Osteocyte (in vitro differentiated cells): ENCODE measurements at regions not wholly inside any gene's neighbourhood (a gene's known extent, or its start where the extent isn't known, plus 50 kb on each side); places are given as distances from the start of the nearest gene placed in this dataset.

ENCODE experiments used
- DNase-seq: peaks from one replicate; pipeline ENCODE4 v3.0.0; 2021; ENCODE audit warnings: mixed read lengths; ENCODE audit not compliant: unreplicated experiment; ENCODE audit errors: extremely low spot score
- H3K27ac Mint-ChIP-seq: one replicate; pipeline ENCODE4 v1.8.0; 2021; ENCODE audit warnings: mild to moderate bottlenecking, mixed read lengths; ENCODE audit not compliant: unreplicated experiment
- H3K27me3 Mint-ChIP-seq: one replicate; pipeline ENCODE4 v1.8.0; 2021; ENCODE audit warnings: mixed read lengths; ENCODE audit not compliant: unreplicated experiment
- H3K36me3 Mint-ChIP-seq: one replicate; pipeline ENCODE4 v1.8.0; 2021; ENCODE audit warnings: mixed read lengths; ENCODE audit not compliant: unreplicated experiment
- H3K4me1 Mint-ChIP-seq: one replicate; pipeline ENCODE4 v1.8.0; 2021; ENCODE audit warnings: mixed read lengths; ENCODE audit not compliant: unreplicated experiment
- H3K4me3 Mint-ChIP-seq: one replicate; pipeline ENCODE4 v1.8.0; 2021; ENCODE audit warnings: mild to moderate bottlenecking, moderate library complexity, mixed read lengths; ENCODE audit not compliant: unreplicated experiment
- H3K9me3 Mint-ChIP-seq: one replicate; pipeline ENCODE4 v1.8.0; 2021; ENCODE audit warnings: mixed read lengths; ENCODE audit not compliant: unreplicated experiment
- TF ChIP-seq, protein P1 (sequence below): fragments of 200-600 bp; sonication (generic); IDR thresholded peaks from 2 replicates; pipeline ENCODE4 v1.5.0; 2021; ENCODE audit warnings: antibody characterized with exemption, mild to moderate bottlenecking, moderate library complexity

DNA sequence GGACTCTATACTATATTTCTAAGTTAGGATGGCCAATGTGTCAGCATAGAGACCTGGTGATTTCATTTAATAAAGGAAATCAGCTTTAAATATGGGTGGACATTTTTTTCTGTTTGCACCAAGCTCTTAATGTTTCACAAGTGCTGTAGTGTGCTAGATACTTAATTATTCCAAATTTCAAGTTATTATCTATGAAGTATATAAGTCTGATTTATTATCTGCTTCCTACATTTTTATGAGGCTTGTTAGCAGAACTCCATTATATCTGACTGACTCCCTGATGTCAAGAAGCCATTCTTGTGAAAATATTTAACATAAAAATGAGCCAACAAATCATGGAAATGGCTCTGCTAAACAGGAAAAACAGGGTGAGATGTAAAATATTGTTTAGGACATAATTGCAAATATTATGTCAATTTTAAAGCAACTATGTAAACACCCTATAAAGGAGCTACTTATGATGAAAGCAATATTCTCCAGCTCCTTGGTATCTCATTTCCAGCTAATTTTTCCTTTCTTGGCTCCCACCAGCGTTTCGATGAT lies 1415.2 kb downstream of the GATA3 start:
- Mint-ChIP-seq H3K27me3 (no peaks in the 10 kb centered on the region), H3K27ac (no peak overlapping the region), H3K9me3 (no peaks in the 10 kb centered on the region), H3K36me3 (no peaks in the 10 kb centered on the region), H3K4me3 (no peak overlapping the region), H3K4me1 (no peaks in the 10 kb centered on the region)
- TF ChIP-seq, protein P1, sequence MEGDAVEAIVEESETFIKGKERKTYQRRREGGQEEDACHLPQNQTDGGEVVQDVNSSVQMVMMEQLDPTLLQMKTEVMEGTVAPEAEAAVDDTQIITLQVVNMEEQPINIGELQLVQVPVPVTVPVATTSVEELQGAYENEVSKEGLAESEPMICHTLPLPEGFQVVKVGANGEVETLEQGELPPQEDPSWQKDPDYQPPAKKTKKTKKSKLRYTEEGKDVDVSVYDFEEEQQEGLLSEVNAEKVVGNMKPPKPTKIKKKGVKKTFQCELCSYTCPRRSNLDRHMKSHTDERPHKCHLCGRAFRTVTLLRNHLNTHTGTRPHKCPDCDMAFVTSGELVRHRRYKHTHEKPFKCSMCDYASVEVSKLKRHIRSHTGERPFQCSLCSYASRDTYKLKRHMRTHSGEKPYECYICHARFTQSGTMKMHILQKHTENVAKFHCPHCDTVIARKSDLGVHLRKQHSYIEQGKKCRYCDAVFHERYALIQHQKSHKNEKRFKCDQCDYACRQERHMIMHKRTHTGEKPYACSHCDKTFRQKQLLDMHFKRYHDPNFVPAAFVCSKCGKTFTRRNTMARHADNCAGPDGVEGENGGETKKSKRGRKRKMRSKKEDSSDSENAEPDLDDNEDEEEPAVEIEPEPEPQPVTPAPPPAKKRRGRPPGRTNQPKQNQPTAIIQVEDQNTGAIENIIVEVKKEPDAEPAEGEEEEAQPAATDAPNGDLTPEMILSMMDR = no peak
- DNase-seq = no peak

DNA sequence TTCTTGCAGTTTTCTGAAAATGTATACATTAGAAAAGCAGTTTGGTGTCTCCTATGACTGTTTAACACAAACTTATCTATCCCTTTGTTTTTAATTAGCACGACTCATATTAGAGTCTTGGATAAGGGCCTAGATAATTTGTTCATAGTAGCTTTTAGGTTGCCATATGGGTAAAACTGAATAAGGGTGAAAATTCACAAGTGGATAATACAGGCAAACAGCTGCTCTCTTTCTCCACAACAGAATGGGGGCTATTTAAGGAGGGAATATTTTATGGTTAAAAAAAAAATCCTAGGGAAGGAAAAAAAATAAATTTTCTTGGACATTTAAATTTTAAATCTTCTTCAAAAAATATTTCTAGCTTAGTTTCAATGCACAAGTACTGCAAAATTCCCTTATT lies 1416.1 kb downstream of the GATA3 start:
- no peaks in the 10 kb centered on the region for H3K4me1 Mint-ChIP-seq
- H3K36me3 Mint-ChIP-seq = no peaks in the 10 kb centered on the region
- no peaks in the 10 kb centered on the region for H3K9me3 Mint-ChIP-seq
- DNase-seq = no peak
- no peak overlapping the region for H3K27ac Mint-ChIP-seq
- no peaks in the 10 kb centered on the region for H3K27me3 Mint-ChIP-seq
- no peak overlapping the region for H3K4me3 Mint-ChIP-seq
- TF ChIP-seq, protein P1 = no peak

DNA sequence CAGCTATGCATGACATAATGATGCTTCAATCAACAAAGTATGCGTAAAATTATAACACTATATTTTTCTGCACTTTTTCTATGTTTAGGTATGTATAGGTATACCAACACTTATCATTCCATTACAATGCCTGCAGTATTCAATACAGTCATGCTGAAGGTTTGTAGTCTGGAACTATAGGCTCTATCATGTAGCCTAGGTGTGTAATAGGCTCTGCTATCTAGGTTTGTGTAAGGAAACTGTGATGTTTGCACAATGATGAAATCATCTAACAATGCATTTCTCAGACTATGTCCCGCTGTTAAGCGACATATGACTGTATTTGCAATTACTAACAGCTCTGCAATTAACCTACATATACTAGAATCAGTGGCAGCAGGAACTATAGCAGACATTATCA lies 1447.5 kb downstream of the GATA3 start:
- no peak for DNase-seq
- Mint-ChIP-seq H3K27me3 (no peaks in the 10 kb centered on the region), H3K27ac (no peak overlapping the region)

DNA sequence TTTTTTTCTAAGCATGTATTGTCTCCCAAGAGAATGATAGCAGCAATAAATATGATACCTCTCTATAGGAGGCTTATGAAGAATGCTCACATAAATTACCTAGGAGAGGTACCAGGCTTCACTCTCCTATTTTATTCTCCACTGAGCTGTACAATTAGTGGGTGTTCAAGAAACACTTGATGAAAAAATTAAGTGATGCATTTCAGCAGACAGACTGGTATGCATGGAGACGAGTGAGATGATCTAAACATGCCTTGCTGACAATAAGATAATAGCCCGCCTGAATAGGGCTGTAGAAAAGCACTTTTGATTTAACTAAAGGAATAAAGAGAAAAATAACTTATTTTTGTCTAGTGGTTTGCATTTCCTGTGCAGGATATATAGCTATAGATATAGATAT lies 1449.7 kb downstream of the GATA3 start:
- Mint-ChIP-seq H3K4me3 (no peak overlapping the region), H3K4me1 (no peaks in the 10 kb centered on the region), H3K9me3 (peaks cover 2% of the 10 kb centered on the region), H3K27me3 (no peaks in the 10 kb centered on the region), H3K27ac (no peak overlapping the region), H3K36me3 (no peaks in the 10 kb centered on the region)
- TF ChIP-seq, protein P1 = no peak
- DNase-seq = no peak

More for the DNA sequence above, 1447.5 kb downstream of the GATA3 start:
- Mint-ChIP-seq H3K4me1 (no peaks in the 10 kb centered on the region), H3K4me3 (no peak overlapping the region), H3K36me3 (no peaks in the 10 kb centered on the region), H3K9me3 (no peaks in the 10 kb centered on the region)
- TF ChIP-seq, protein P1 = no peak

DNA sequence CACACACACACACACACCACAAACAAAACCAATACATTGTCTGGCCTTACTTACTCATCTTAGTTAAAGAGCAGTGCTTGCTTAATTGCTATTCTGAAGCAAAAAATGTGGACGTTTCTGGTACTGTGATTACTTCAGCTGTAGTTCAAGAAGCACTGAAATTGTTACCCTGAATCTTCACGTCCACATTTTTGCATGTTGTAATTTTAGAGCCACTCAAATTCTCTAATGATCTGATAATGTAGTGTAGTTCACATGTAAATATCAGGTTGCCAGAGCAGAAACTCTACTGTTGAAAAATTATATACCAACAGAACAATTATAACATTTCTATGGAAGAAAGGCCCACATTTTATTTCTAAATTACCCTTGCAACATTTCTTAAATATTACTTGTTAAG lies 1451.1 kb downstream of the GATA3 start:
- no peak overlapping the region for H3K27ac Mint-ChIP-seq
- no peak for DNase-seq
- TF ChIP-seq, protein P1 = no peak
- H3K9me3 Mint-ChIP-seq = peaks cover 8% of the 10 kb centered on the region
- H3K27me3 Mint-ChIP-seq = no peaks in the 10 kb centered on the region
- H3K4me1 Mint-ChIP-seq = no peaks in the 10 kb centered on the region
- no peak overlapping the region for H3K4me3 Mint-ChIP-seq
- no peaks in the 10 kb centered on the region for H3K36me3 Mint-ChIP-seq
